ENCODE measurements at regions not wholly inside any gene's neighbourhood (a gene's known extent, or its start where the extent isn't known, plus 50 kb on each side); places are given as distances from the start of the nearest gene placed in this dataset.

- no peaks in the 10 kb centered on the region for H3K36me3 ChIP-seq (ENCODE audit: control insufficient read depth in 2 of 2, insufficient read depth in 1 of 2, low read length in 2 of 2)
- H3K4me1 ChIP-seq (ENCODE audit: control insufficient read depth, insufficient read depth, low read length): no peaks in the 10 kb centered on the region
- no peak overlapping the region for H3K27ac ChIP-seq (ENCODE audit: extremely low read depth, low read depth, low read length)
- H3K4me3 ChIP-seq (ENCODE audit: low read depth, low read length): no peak overlapping the region
- CTCF ChIA-PET: no interaction called here
- TF ChIP-seq ZNF416 (tag by site-specific recombination; IDR thresholded peaks at IDR 0.05) (no peak), ZNF670 (tag by site-specific recombination; IDR thresholded peaks at IDR 0.05; ENCODE audit: low read depth) (no peak)
- POLR2A ChIA-PET: no interaction called here
- H3K9me3 ChIP-seq (ENCODE audit: control insufficient read depth, insufficient read depth, low read depth, low read length): no peaks in the 10 kb centered on the region
Measured at GRCh38 chr6:120614723-120615122, 719.6 kb downstream of the TBC1D32 start.

GRCh38 chr6:120608826-120609225 lies 725.5 kb downstream of the TBC1D32 start:
- CTCF ChIA-PET: no interaction called here
- no peaks in the 10 kb centered on the region for H3K4me1 ChIP-seq (ENCODE audit: control insufficient read depth, insufficient read depth, low read length)
- H3K9me3 ChIP-seq (ENCODE audit: control insufficient read depth, insufficient read depth, low read depth, low read length): no peaks in the 10 kb centered on the region
- H3K27ac ChIP-seq (ENCODE audit: extremely low read depth, low read depth, low read length): no peak overlapping the region
- H3K36me3 ChIP-seq (ENCODE audit: control insufficient read depth in 2 of 2, insufficient read depth in 1 of 2, low read length in 2 of 2): no peaks in the 10 kb centered on the region
- TF ChIP-seq ZNF19 (tag by site-specific recombination; IDR thresholded peaks at IDR 0.05; ENCODE audit: low read depth): no peak
- no peak for TF ChIP-seq PRDM10 (tag by site-specific recombination; IDR thresholded peaks at IDR 0.05)
- no peak for TF ChIP-seq SALL2 (tag by site-specific recombination; IDR thresholded peaks at IDR 0.05; ENCODE audit: borderline replicate concordance)
- no peak for TF ChIP-seq ZFHX2 (tag by site-specific recombination; conservative IDR thresholded peaks at IDR 0.05)
- TF ChIP-seq ZNF660 (tag by site-specific recombination; IDR thresholded peaks at IDR 0.05): no peak
- POLR2A ChIA-PET: no interaction called here
- H3K4me3 ChIP-seq (ENCODE audit: low read depth, low read length): no peak overlapping the region

DNA sequence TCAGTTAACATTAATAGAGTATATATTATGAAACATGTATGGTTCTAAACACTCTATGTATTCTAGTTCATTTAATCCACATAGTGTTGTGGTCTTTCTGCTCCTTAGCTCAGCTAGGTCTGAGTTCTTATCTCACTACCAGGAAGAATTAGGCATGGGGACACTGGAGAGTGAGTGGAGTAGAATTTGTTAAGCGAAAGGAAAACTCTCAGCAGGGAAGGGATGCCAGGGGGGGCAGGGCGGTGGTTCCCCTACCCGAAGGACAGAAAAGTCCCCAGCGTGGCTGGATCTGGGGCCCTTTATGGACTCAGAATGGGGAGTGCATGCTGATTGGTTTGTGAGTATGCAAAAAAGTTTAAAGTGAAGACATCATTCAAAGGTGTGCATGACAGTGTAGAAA lies 727.5 kb downstream of the TBC1D32 start:
- H3K9me3 ChIP-seq (ENCODE audit: control insufficient read depth, insufficient read depth, low read depth, low read length): no peaks in the 10 kb centered on the region
- no peak overlapping the region for H3K4me3 ChIP-seq (ENCODE audit: low read depth, low read length)
- H3K36me3 ChIP-seq (ENCODE audit: control insufficient read depth in 2 of 2, insufficient read depth in 1 of 2, low read length in 2 of 2): no peaks in the 10 kb centered on the region
- no peak overlapping the region for H3K27ac ChIP-seq (ENCODE audit: extremely low read depth, low read depth, low read length)
- ChIA-PET CTCF (no interaction called here), POLR2A (no interaction called here)
- TF ChIP-seq BCL11A (tag by site-specific recombination; IDR thresholded peaks at IDR 0.05; ENCODE audit: low read depth) (no peak), ZNF416 (tag by site-specific recombination; IDR thresholded peaks at IDR 0.05) (no peak), ZNF138 (tag by site-specific recombination; IDR thresholded peaks at IDR 0.05; ENCODE audit: borderline replicate concordance) (no peak), ZNF426 (tag by site-specific recombination; IDR thresholded peaks at IDR 0.05) (no peak), OVOL3 (tag by site-specific recombination; IDR thresholded peaks at IDR 0.05) (no peak), ZNF2 (tag by site-specific recombination; IDR thresholded peaks at IDR 0.05) (no peak), ZNF501 (tag by site-specific recombination; IDR thresholded peaks at IDR 0.05) (no peak), ZNF433 (tag by site-specific recombination; IDR thresholded peaks at IDR 0.05; ENCODE audit: low read depth) (no peak), ZNF768 (tag by site-specific recombination; IDR thresholded peaks at IDR 0.05) (no peak)
- TF ChIP-seq, protein P1, sequence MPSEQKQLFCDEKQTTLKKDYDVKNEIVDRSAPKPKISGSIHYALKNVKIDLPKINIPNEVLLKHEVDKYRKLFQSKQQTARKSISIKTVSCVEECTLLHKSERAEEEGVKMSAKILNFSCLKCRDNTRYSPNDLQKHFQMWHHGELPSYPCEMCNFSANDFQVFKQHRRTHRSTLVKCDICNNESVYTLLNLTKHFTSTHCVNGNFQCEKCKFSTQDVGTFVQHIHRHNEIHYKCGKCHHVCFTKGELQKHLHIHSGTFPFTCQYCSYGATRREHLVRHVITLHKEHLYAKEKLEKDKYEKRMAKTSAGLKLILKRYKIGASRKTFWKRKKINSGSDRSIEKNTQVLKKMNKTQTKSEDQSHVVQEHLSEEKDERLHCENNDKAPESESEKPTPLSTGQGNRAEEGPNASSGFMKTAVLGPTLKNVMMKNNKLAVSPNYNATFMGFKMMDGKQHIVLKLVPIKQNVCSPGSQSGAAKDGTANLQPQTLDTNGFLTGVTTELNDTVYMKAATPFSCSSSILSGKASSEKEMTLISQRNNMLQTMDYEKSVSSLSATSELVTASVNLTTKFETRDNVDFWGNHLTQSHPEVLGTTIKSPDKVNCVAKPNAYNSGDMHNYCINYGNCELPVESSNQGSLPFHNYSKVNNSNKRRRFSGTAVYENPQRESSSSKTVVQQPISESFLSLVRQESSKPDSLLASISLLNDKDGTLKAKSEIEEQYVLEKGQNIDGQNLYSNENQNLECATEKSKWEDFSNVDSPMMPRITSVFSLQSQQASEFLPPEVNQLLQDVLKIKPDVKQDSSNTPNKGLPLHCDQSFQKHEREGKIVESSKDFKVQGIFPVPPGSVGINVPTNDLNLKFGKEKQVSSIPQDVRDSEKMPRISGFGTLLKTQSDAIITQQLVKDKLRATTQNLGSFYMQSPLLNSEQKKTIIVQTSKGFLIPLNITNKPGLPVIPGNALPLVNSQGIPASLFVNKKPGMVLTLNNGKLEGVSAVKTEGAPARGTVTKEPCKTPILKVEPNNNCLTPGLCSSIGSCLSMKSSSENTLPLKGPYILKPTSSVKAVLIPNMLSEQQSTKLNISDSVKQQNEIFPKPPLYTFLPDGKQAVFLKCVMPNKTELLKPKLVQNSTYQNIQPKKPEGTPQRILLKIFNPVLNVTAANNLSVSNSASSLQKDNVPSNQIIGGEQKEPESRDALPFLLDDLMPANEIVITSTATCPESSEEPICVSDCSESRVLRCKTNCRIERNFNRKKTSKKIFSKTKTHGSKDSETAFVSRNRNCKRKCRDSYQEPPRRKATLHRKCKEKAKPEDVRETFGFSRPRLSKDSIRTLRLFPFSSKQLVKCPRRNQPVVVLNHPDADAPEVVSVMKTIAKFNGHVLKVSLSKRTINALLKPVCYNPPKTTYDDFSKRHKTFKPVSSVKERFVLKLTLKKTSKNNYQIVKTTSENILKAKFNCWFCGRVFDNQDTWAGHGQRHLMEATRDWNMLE (tag by site-specific recombination; conservative IDR thresholded peaks at IDR 0.05; ENCODE audit: low read depth): no peak
- TF ChIP-seq, protein P2, sequence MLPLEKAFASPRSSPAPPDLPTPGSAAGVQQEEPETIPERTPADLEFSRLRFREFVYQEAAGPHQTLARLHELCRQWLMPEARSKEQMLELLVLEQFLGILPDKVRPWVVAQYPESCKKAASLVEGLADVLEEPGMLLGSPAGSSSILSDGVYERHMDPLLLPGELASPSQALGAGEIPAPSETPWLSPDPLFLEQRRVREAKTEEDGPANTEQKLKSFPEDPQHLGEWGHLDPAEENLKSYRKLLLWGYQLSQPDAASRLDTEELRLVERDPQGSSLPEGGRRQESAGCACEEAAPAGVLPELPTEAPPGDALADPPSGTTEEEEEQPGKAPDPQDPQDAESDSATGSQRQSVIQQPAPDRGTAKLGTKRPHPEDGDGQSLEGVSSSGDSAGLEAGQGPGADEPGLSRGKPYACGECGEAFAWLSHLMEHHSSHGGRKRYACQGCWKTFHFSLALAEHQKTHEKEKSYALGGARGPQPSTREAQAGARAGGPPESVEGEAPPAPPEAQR (tag by site-specific recombination; IDR thresholded peaks at IDR 0.05): no peak
- H3K4me1 ChIP-seq (ENCODE audit: control insufficient read depth, insufficient read depth, low read length): no peaks in the 10 kb centered on the region

All from HEK293 (cell line).